GM12878 (cell line): ENCODE measurements at regions not wholly inside any gene's neighbourhood (a gene's known extent, or its start where the extent isn't known, plus 50 kb on each side); places are given as distances from the start of the nearest gene placed in this dataset.

Experiments
- ATAC-seq: fragments of 200-7000 bp; cut with Tn5 transposase; 3 replicates; pipeline ENCODE4 v1.9.1; 2020; ENCODE audit warnings: mild to moderate bottlenecking, moderate library complexity
- BruUV-seq: library from RNA; stranded (reverse); fragments of 400-500 nt; replicated peaks from 2 replicates; lab custom pipeline; 2021; lab: Mats Ljungman, UMichigan
- CTCF ChIA-PET: fragments of 300-600 bp; sonication (Branson Sonifier 250); formaldehyde crosslinking; extraction: SDS; loops from one replicate; lab custom pipeline; 2021; ENCODE audit warnings: inconsistent platforms; lab: Yijun Ruan, JAX
- POLR2A ChIA-PET: fragments of 350-600 bp; formaldehyde crosslinking; extraction: SDS; loops from one replicate; lab custom pipeline; 2021; ENCODE audit warnings: inconsistent platforms; lab: Charles Lee
- RAD21 ChIA-PET: fragments of 300-600 bp; sonication (Branson Sonifier 250); formaldehyde crosslinking; loops from one replicate; lab custom pipeline; 2023; ENCODE audit warnings: antibody characterized with exemption; ENCODE audit not compliant: unreplicated experiment; lab: Charles Lee
- SMC1A ChIA-PET: fragments of 300-600 bp; sonication (Branson Sonifier 250); formaldehyde crosslinking; loops from one replicate; lab custom pipeline; 2023; ENCODE audit not compliant: unreplicated experiment, uncharacterized antibody; lab: Charles Lee
- DNase-seq: peaks from one replicate; pipeline ENCODE4 v3.0.0-alpha.2; 2011; ENCODE audit warnings: low read depth, low spot score
- FAIRE-seq: peaks from 3 replicates; lab custom pipeline; 2011; peaks lifted over from hg19 to GRCh38; lab: Jason Lieb, UNC
- H2AFZ ChIP-seq: 2 replicates; pipeline ENCODE4 v1.6.0; 2011; ENCODE audit warnings: low read depth, low read length, control low read depth; ENCODE audit not compliant: control insufficient read depth
- H3K27ac ChIP-seq: 2 replicates; pipeline ENCODE4 v1.5.1; 2011; ENCODE audit warnings: control low read depth; ENCODE audit not compliant: control insufficient read depth, insufficient read depth
- H3K27me3 ChIP-seq, 2 experiments: replicated peaks in 1 of 2; 2 replicates each; pipeline versions ENCODE4 v1.6.0 to v1.6.1; 2011; ENCODE audit warnings: low read length in 1 of 2; ENCODE audit not compliant: control insufficient read depth in 2 of 2, insufficient read depth in 2 of 2
- H3K36me3 ChIP-seq, 2 experiments: 2 replicates each; pipeline ENCODE4 v1.5.1; 2011; ENCODE audit warnings: low read length in 1 of 2; ENCODE audit not compliant: control insufficient read depth in 2 of 2, insufficient read depth in 2 of 2
- H3K4me1 ChIP-seq: 2 replicates; pipeline ENCODE4 v1.6.1; 2011; ENCODE audit warnings: mild to moderate bottlenecking, low read length, moderate library complexity, mixed read lengths; ENCODE audit not compliant: control insufficient read depth, insufficient read depth
- H3K4me2 ChIP-seq: 2 replicates; pipeline ENCODE4 v1.6.0; 2011; ENCODE audit warnings: control low read depth; ENCODE audit not compliant: control insufficient read depth, insufficient read depth
- H3K4me3 ChIP-seq: fragments of 200-600 bp; sonication (generic); 2 replicates; pipeline ENCODE4 v1.5.1; 2016
- H3K79me2 ChIP-seq: 2 replicates; pipeline ENCODE4 v1.6.0; 2011; ENCODE audit warnings: low read length; ENCODE audit not compliant: control insufficient read depth, insufficient read depth
- H3K9ac ChIP-seq: 2 replicates; pipeline ENCODE4 v1.8.0; 2011; ENCODE audit warnings: low read length, control low read depth, mixed read lengths; ENCODE audit not compliant: control insufficient read depth, insufficient read depth
- H3K9me3 ChIP-seq: replicated peaks from 3 replicates; pipeline ENCODE4 v1.5.1; 2011; ENCODE audit warnings: mild to moderate bottlenecking, low read length; ENCODE audit not compliant: control insufficient read depth, insufficient read depth
- H4K20me1 ChIP-seq: 2 replicates; pipeline ENCODE4 v1.6.0; 2011; ENCODE audit not compliant: control insufficient read depth, insufficient read depth
- ASH2L ChIP-seq: fragments of 300-600, 200-600 bp; sonication (generic); IDR thresholded peaks from 2 replicates; pipeline ENCODE4 v1.6.1; 2017; ENCODE audit warnings: low read depth, mild to moderate bottlenecking, borderline replicate concordance
- HDAC6 ChIP-seq: fragments of 200-600 bp; sonication (generic); IDR thresholded peaks from one replicate; pipeline ENCODE4 v1.8.0; 2017; ENCODE audit warnings: antibody characterized with exemption; ENCODE audit not compliant: unreplicated experiment
- NR2C2 ChIP-seq: IDR thresholded peaks from 2 replicates; pipeline ENCODE4 v1.6.1; 2011; ENCODE audit warnings: borderline replicate concordance, low read depth; ENCODE audit not compliant: control insufficient read depth, insufficient read length
- NR2F1 ChIP-seq: fragments of 450-650 bp; conservative IDR thresholded peaks from 2 replicates; pipeline ENCODE4 v1.6.1; 2017; ENCODE audit warnings: mild to moderate bottlenecking
- NRF1 ChIP-seq: conservative IDR thresholded peaks from 2 replicates; pipeline ENCODE4 v1.6.1; 2011; ENCODE audit warnings: mild to moderate bottlenecking, low read depth, low read length, improper control_type of control experiment
- PML ChIP-seq: IDR thresholded peaks from 2 replicates; pipeline ENCODE4 v1.6.1; 2012; ENCODE audit warnings: low read length, inconsistent platforms
- SMC3 ChIP-seq: IDR thresholded peaks from 2 replicates; pipeline ENCODE4 v1.6.1; 2011; ENCODE audit warnings: low read length, improper control_type of control experiment, borderline replicate concordance
- SUZ12 ChIP-seq: fragments of 200-600 bp; sonication (generic); IDR thresholded peaks from one replicate; pipeline ENCODE4 v1.6.1; 2018; ENCODE audit warnings: antibody characterized with exemption, mild to moderate bottlenecking; ENCODE audit not compliant: unreplicated experiment
- TCF3 ChIP-seq: IDR thresholded peaks from 2 replicates; pipeline ENCODE4 v1.6.1; 2012; ENCODE audit warnings: low read depth, mild to moderate bottlenecking, low read length, borderline replicate concordance; ENCODE audit not compliant: insufficient read depth
- YBX1 ChIP-seq: fragments of 450-650 bp; IDR thresholded peaks from 2 replicates; pipeline ENCODE4 v1.6.1; 2016; ENCODE audit warnings: antibody characterized with exemption
- YY1 ChIP-seq: IDR thresholded peaks from 2 replicates; pipeline ENCODE4 v1.6.1; 2011; ENCODE audit warnings: low read depth, mild to moderate bottlenecking, low read length
- ZNF274 ChIP-seq: IDR thresholded peaks from one replicate; pipeline ENCODE4 v1.8.0; 2011; ENCODE audit not compliant: insufficient read length, insufficient read depth
- WGBS: methylation state at CpG from one replicate; pipeline ENCODE4 v1.1.6; 2016; ENCODE audit warnings: low lambda C conversion rate; ENCODE audit not compliant: insufficient replicate concordance, insufficient coverage; ENCODE audit errors: missing lambda C conversion rate; 5-methylcytosine and 5-hydroxymethylcytosine counted together
- in situ Hi-C: fragments of 300-500 bp; cut with MboI; formaldehyde crosslinking; loops from 9 replicates; pipeline ENCODE4 v1.14.3; 2018; ENCODE audit warnings: mixed read lengths
- intact Hi-C: fragments of 100-400 bp; cut with micrococcal nuclease; formaldehyde crosslinking; loops from one replicate; pipeline ENCODE4 v1.14.2; 2022; ENCODE audit not compliant: unreplicated experiment
- TF ChIP-seq, protein P1 (sequence below): IDR thresholded peaks from 2 replicates; pipeline ENCODE4 v1.6.1; 2012; ENCODE audit warnings: low read length, inconsistent platforms
- TF ChIP-seq, protein P2 (sequence below): IDR thresholded peaks from 2 replicates; pipeline ENCODE4 v1.6.1; 2012; ENCODE audit warnings: improper control_type of control experiment, low read depth, low read length; ENCODE audit not compliant: insufficient replicate concordance
- TF ChIP-seq, protein P3 (sequence below): fragments of 150-350 bp; IDR thresholded peaks from 2 replicates; pipeline ENCODE4 v1.6.1; 2016; ENCODE audit warnings: low read depth, low read length

DNA sequence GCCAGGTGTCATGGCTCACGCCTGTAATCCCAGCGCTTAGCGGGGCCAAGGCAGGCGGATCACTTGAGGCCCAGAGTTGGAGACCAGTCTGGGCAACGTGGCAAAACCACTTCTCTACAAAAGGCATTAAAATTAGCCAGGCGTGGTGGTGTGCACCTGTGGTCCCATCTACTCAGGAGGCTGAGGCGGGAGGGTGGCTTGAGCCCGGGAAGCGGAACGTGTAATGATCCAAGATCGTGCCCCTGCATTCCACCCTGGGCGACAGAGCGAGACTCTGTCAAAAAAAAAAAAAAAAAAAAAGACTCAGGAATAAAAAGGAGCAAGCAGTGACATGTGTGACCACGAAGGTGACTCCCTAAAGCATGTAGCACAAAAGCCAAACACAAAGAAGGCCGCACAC lies 50.1 kb upstream of the SALL3 start:
- H3K9me3 ChIP-seq: no peaks in the 10 kb centered on the region; the same call in 2 of the 3 replicates
- no peaks in the 10 kb centered on the region for H4K20me1 ChIP-seq
- H3K9ac ChIP-seq: no peak overlapping the region
- ChIA-PET CTCF (no interaction called here), SMC1A (no interaction called here), POLR2A (no interaction called here), RAD21 (no interaction called here)
- no peaks in the 10 kb centered on the region for H3K4me1 ChIP-seq
- DNase-seq (no peak), ATAC-seq (no peak), FAIRE-seq (no peak)
- no peak overlapping the region for H3K4me3 ChIP-seq
- 57% methylated on average over 9 of the region's 15 CpGs for WGBS
- in situ Hi-C loops: no loop called here
- no peaks in the 10 kb centered on the region for H3K36me3 ChIP-seq
- no peak overlapping the region for H2AFZ ChIP-seq
- no peak overlapping the region for H3K27ac ChIP-seq
- TF ChIP-seq, protein P1, sequence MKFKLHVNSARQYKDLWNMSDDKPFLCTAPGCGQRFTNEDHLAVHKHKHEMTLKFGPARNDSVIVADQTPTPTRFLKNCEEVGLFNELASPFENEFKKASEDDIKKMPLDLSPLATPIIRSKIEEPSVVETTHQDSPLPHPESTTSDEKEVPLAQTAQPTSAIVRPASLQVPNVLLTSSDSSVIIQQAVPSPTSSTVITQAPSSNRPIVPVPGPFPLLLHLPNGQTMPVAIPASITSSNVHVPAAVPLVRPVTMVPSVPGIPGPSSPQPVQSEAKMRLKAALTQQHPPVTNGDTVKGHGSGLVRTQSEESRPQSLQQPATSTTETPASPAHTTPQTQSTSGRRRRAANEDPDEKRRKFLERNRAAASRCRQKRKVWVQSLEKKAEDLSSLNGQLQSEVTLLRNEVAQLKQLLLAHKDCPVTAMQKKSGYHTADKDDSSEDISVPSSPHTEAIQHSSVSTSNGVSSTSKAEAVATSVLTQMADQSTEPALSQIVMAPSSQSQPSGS: no peak
- no peak for TF ChIP-seq NR2F1
- TF ChIP-seq YY1: no peak
- TF ChIP-seq, protein P2, sequence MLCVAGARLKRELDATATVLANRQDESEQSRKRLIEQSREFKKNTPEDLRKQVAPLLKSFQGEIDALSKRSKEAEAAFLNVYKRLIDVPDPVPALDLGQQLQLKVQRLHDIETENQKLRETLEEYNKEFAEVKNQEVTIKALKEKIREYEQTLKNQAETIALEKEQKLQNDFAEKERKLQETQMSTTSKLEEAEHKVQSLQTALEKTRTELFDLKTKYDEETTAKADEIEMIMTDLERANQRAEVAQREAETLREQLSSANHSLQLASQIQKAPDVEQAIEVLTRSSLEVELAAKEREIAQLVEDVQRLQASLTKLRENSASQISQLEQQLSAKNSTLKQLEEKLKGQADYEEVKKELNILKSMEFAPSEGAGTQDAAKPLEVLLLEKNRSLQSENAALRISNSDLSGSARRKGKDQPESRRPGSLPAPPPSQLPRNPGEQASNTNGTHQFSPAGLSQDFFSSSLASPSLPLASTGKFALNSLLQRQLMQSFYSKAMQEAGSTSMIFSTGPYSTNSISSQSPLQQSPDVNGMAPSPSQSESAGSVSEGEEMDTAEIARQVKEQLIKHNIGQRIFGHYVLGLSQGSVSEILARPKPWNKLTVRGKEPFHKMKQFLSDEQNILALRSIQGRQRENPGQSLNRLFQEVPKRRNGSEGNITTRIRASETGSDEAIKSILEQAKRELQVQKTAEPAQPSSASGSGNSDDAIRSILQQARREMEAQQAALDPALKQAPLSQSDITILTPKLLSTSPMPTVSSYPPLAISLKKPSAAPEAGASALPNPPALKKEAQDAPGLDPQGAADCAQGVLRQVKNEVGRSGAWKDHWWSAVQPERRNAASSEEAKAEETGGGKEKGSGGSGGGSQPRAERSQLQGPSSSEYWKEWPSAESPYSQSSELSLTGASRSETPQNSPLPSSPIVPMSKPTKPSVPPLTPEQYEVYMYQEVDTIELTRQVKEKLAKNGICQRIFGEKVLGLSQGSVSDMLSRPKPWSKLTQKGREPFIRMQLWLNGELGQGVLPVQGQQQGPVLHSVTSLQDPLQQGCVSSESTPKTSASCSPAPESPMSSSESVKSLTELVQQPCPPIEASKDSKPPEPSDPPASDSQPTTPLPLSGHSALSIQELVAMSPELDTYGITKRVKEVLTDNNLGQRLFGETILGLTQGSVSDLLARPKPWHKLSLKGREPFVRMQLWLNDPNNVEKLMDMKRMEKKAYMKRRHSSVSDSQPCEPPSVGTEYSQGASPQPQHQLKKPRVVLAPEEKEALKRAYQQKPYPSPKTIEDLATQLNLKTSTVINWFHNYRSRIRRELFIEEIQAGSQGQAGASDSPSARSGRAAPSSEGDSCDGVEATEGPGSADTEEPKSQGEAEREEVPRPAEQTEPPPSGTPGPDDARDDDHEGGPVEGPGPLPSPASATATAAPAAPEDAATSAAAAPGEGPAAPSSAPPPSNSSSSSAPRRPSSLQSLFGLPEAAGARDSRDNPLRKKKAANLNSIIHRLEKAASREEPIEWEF: no peak
- TF ChIP-seq, protein P3, sequence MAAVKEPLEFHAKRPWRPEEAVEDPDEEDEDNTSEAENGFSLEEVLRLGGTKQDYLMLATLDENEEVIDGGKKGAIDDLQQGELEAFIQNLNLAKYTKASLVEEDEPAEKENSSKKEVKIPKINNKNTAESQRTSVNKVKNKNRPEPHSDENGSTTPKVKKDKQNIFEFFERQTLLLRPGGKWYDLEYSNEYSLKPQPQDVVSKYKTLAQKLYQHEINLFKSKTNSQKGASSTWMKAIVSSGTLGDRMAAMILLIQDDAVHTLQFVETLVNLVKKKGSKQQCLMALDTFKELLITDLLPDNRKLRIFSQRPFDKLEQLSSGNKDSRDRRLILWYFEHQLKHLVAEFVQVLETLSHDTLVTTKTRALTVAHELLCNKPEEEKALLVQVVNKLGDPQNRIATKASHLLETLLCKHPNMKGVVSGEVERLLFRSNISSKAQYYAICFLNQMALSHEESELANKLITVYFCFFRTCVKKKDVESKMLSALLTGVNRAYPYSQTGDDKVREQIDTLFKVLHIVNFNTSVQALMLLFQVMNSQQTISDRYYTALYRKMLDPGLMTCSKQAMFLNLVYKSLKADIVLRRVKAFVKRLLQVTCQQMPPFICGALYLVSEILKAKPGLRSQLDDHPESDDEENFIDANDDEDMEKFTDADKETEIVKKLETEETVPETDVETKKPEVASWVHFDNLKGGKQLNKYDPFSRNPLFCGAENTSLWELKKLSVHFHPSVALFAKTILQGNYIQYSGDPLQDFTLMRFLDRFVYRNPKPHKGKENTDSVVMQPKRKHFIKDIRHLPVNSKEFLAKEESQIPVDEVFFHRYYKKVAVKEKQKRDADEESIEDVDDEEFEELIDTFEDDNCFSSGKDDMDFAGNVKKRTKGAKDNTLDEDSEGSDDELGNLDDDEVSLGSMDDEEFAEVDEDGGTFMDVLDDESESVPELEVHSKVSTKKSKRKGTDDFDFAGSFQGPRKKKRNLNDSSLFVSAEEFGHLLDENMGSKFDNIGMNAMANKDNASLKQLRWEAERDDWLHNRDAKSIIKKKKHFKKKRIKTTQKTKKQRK: no peak
- no peak for TF ChIP-seq PML
- TF ChIP-seq HDAC6: no peak
- no peak for TF ChIP-seq NR2C2
- no peak for TF ChIP-seq NRF1
- TF ChIP-seq ZNF274: no peak
- no peak for TF ChIP-seq YBX1
- TF ChIP-seq ASH2L: no peak
- TF ChIP-seq SUZ12: no peak
- no peak for TF ChIP-seq SMC3
- no peak for TF ChIP-seq TCF3
- intact Hi-C loops: no loop called here
- no peaks in the 10 kb centered on the region for H3K27me3 ChIP-seq
- no TSS peak for BruUV-seq
- no peak overlapping the region for H3K4me2 ChIP-seq
- no peaks in the 10 kb centered on the region for H3K79me2 ChIP-seq
